H9 (cell line): ENCODE measurements at regions not wholly inside any gene's neighbourhood (a gene's known extent, or its start where the extent isn't known, plus 50 kb on each side); places are given as distances from the start of the nearest gene placed in this dataset.

Source experiments
- DNase-seq: peaks from one replicate; pipeline ENCODE4 v3.0.0-alpha.2; 2017
- H2AFZ ChIP-seq: one replicate; pipeline ENCODE4 v1.6.1; 2013; ENCODE audit warnings: mild to moderate bottlenecking, low read length, control low read depth, moderate library complexity
- H2AK5ac ChIP-seq: 2 replicates; pipeline ENCODE4 v1.6.1; 2013; ENCODE audit warnings: low read length, control low read depth, mixed read lengths; ENCODE audit not compliant: insufficient read length
- H2BK120ac ChIP-seq: one replicate; pipeline ENCODE4 v1.6.1; 2013; ENCODE audit warnings: low read depth, mild to moderate bottlenecking, low read length, control low read depth, inconsistent platforms; ENCODE audit not compliant: poor library complexity, severe bottlenecking
- H2BK12ac ChIP-seq: 2 replicates; pipeline ENCODE4 v1.6.1; 2013; ENCODE audit warnings: low read length, control low read depth, mixed read lengths, low read depth; ENCODE audit not compliant: insufficient read length
- H2BK15ac ChIP-seq: 2 replicates; pipeline ENCODE4 v1.6.1; 2013; ENCODE audit warnings: low read depth, low read length, control low read depth
- H2BK20ac ChIP-seq: one replicate; pipeline ENCODE4 v1.6.1; 2013; ENCODE audit warnings: low read depth, mild to moderate bottlenecking, low read length, control low read depth, inconsistent platforms; ENCODE audit not compliant: poor library complexity, severe bottlenecking
- H2BK5ac ChIP-seq: 2 replicates; pipeline ENCODE4 v1.6.1; 2013; ENCODE audit warnings: low read length, control low read depth, mixed read lengths; ENCODE audit not compliant: insufficient read length
- H3K14ac ChIP-seq: 2 replicates; pipeline ENCODE4 v1.6.1; 2013; ENCODE audit warnings: low read length, control low read depth; ENCODE audit not compliant: insufficient read depth
- H3K18ac ChIP-seq: 2 replicates; pipeline ENCODE4 v1.6.1; 2013; ENCODE audit warnings: low read depth, mild to moderate bottlenecking, mixed read lengths, low read length, control low read depth; ENCODE audit not compliant: insufficient read length
- H3K23ac ChIP-seq: 2 replicates; pipeline ENCODE4 v1.6.1; 2013; ENCODE audit warnings: low read length, control low read depth, mixed read lengths, low read depth; ENCODE audit not compliant: insufficient read length
- H3K23me2 ChIP-seq: 2 replicates; pipeline ENCODE4 v1.6.1; 2013; ENCODE audit warnings: low read depth, mild to moderate bottlenecking, mixed read lengths, low read length, control low read depth; ENCODE audit not compliant: insufficient read length, poor library complexity, severe bottlenecking
- H3K27ac ChIP-seq: 2 replicates; pipeline ENCODE4 v1.5.1; 2013; ENCODE audit warnings: low read length, control low read depth, mixed read lengths, low read depth; ENCODE audit not compliant: insufficient read length
- H3K27me3 ChIP-seq: 2 replicates; pipeline ENCODE4 v1.6.1; 2013; ENCODE audit warnings: low read length, control low read depth, inconsistent platforms; ENCODE audit not compliant: insufficient read depth
- H3K4ac ChIP-seq: 2 replicates; pipeline ENCODE4 v1.6.1; 2013; ENCODE audit warnings: low read depth, mild to moderate bottlenecking, control low read depth, inconsistent platforms, low read length, moderate library complexity
- H3K4me1 ChIP-seq: 2 replicates; pipeline ENCODE4 v1.6.1; 2013; ENCODE audit warnings: low read length, control low read depth, inconsistent platforms; ENCODE audit not compliant: insufficient read depth
- H3K4me2 ChIP-seq: 2 replicates; pipeline ENCODE4 v1.6.1; 2013; ENCODE audit warnings: low read length, control low read depth, mixed read lengths; ENCODE audit not compliant: insufficient read length, insufficient read depth
- H3K56ac ChIP-seq: 2 replicates; pipeline ENCODE4 v1.6.1; 2013; ENCODE audit warnings: low read depth, mild to moderate bottlenecking, mixed read lengths, low read length, control low read depth; ENCODE audit not compliant: insufficient read length
- H3K79me1 ChIP-seq: 2 replicates; pipeline ENCODE4 v1.6.1; 2013; ENCODE audit warnings: low read depth, mild to moderate bottlenecking, moderate library complexity, low read length, control low read depth, inconsistent platforms; ENCODE audit not compliant: insufficient read depth, poor library complexity, severe bottlenecking
- H3K79me2 ChIP-seq: 2 replicates; pipeline ENCODE4 v1.6.1; 2013; ENCODE audit warnings: low read length, control low read depth, inconsistent platforms; ENCODE audit not compliant: insufficient read depth
- H3K9ac ChIP-seq: 2 replicates; pipeline ENCODE4 v1.6.1; 2013; ENCODE audit warnings: low read length, control low read depth, mixed read lengths; ENCODE audit not compliant: insufficient read length; ENCODE audit errors: extremely low read depth
- H3K9me3 ChIP-seq: one replicate; pipeline ENCODE4 v1.6.1; 2013; ENCODE audit warnings: low read depth, low read length, inconsistent platforms; ENCODE audit not compliant: control insufficient read depth
- H3T11ph ChIP-seq: one replicate; pipeline ENCODE4 v1.6.1; 2013; ENCODE audit warnings: mild to moderate bottlenecking, low read length, control low read depth, inconsistent platforms
- H4K20me1 ChIP-seq: one replicate; pipeline ENCODE4 v1.6.1; 2013; ENCODE audit not compliant: control insufficient read depth, insufficient read length, insufficient read depth
- H4K5ac ChIP-seq: 2 replicates; pipeline ENCODE4 v1.6.1; 2013; ENCODE audit warnings: low read depth, mild to moderate bottlenecking, mixed read lengths, low read length, control low read depth; ENCODE audit not compliant: insufficient read length
- H4K8ac ChIP-seq: replicated peaks from 2 replicates; pipeline ENCODE4 v1.6.1; 2013; ENCODE audit warnings: low read length, control low read depth, mixed read lengths, low read depth; ENCODE audit not compliant: insufficient read length
- H4K91ac ChIP-seq: 2 replicates; pipeline ENCODE4 v1.6.1; 2013; ENCODE audit warnings: low read depth, mild to moderate bottlenecking, moderate library complexity, mixed read lengths, low read length, control low read depth; ENCODE audit not compliant: insufficient read length
- H3K27ac Mint-ChIP-seq, 3 experiments: 2 replicates in 2 of 3; 3 replicates in 1 of 3; pipeline ENCODE4 v1.8.0; 2020 to 2021; ENCODE audit warnings: mixed read lengths in 3 of 3, mild to moderate bottlenecking in 1 of 3, moderate library complexity in 1 of 3
- H3K27me3 Mint-ChIP-seq: 2 replicates; pipeline ENCODE4 v1.8.0; 2021; ENCODE audit warnings: low read depth, mild to moderate bottlenecking, moderate library complexity, mixed read lengths
- H3K36me3 Mint-ChIP-seq, 3 experiments: 2 replicates in 2 of 3; 3 replicates in 1 of 3; pipeline ENCODE4 v1.8.0; 2020 to 2021; ENCODE audit warnings: low read depth in 3 of 3, mixed read lengths in 3 of 3; ENCODE audit not compliant: insufficient read depth in 1 of 3
- H3K4me1 Mint-ChIP-seq, 2 experiments: 2 replicates each; pipeline ENCODE4 v1.8.0; 2020; ENCODE audit warnings: mixed read lengths in 2 of 2
- H3K4me3 Mint-ChIP-seq, 2 experiments: 2 replicates in 1 of 2; 3 replicates in 1 of 2; pipeline ENCODE4 v1.8.0; 2020 to 2021; ENCODE audit warnings: mild to moderate bottlenecking in 2 of 2, mixed read lengths in 2 of 2, moderate library complexity in 1 of 2
- H3K9me3 Mint-ChIP-seq, 2 experiments: 2 replicates in 1 of 2; 3 replicates in 1 of 2; pipeline ENCODE4 v1.8.0; 2020; ENCODE audit warnings: mild to moderate bottlenecking in 2 of 2, mixed read lengths in 2 of 2, moderate library complexity in 1 of 2
- WGBS: extraction: QIAGEN DNeasy Blood & Tissue Kit; methylation state at CpG from one replicate; pipeline ENCODE4 v1.1.7; 2013; ENCODE audit warnings: missing lambda C conversion rate, low lambda C conversion rate, mixed read lengths; ENCODE audit not compliant: insufficient read length; ENCODE audit errors: extremely low coverage; 5-methylcytosine and 5-hydroxymethylcytosine counted together
- TF ChIP-seq, protein P1 (sequence below): fragments of 200-600 bp; sonication (generic); conservative IDR thresholded peaks from 3 replicates; pipeline ENCODE4 v1.8.0; 2021; ENCODE audit warnings: antibody characterized with exemption, mild to moderate bottlenecking

DNA sequence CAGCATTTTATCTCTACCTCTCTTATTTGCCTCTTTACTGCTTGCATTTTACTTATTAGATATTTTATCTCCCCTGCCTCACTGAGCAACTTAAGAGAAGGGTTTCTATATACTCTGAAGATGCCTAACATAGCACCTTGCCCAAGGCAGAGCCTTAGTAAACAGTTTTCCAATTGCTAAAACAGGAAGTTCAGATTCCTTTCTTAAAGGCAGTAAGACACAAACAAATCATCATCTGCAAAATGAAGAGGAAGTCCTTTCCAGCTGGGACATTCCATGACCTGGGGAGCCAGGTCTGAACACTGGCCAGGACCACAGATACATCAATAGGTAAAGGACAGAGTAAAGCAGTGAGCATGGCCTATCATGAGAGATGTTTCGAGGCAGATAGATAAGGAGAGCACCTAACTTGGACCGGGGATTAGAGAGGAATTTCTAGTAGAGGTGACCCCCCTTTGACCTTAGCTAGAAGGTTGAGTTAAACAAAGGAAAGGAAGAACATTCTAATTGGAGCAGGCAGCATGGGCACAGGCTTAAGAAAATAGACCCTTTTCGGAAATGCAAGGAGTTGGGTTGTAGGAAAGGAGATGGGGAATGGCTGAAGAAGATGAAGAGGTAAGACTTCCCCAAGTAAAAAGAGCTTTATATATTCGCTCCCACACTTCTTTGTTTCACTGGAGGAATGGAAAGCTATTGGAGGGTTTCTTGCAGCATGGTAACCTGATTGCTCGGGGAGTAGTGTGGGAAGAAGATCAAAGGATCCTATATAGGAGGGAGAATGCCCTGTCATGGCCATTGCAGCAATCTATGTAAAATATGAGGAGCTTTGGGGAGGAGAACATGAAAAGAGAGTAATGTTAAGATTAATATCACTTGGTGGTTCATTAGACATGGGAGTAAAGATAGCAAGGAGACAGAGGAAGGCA lies 94.8 kb downstream of the PHLDA1 start:
- Mint-ChIP-seq H3K4me3 (no peak overlapping the region), H3K4me1 (peaks cover 6 to 8% of the 10 kb centered on the region in 2 experiments; a peak in 3 of 4 replicates), H3K9me3 (peaks cover 10 to 13% of the 10 kb centered on the region in 2 experiments), H3K36me3 (peaks cover 7 to 15% (median 8%) of the 10 kb centered on the region in 3 experiments), H3K27ac (no peak overlapping the region), H3K27me3 (no peaks in the 10 kb centered on the region)
- Histone ChIP-seq H2BK12ac (no peak overlapping the region), H2BK15ac (no peak overlapping the region), H3K14ac (no peak overlapping the region), H3K27me3 (no peaks in the 10 kb centered on the region), H4K8ac (no peak overlapping the region), H3K4ac (no peak overlapping the region), H2BK120ac (no peak overlapping the region), H3K18ac (no peak overlapping the region), H3K4me1 (peaks cover 2% of the 10 kb centered on the region; the same call in 1 of the 2 replicates), H4K91ac (no peak overlapping the region), H3K79me1 (no peaks in the 10 kb centered on the region), H3K4me2 (no peak overlapping the region), H2AFZ (no peak overlapping the region), H3K27ac (no peak overlapping the region), H3T11ph (no peak overlapping the region), H3K56ac (no peak overlapping the region), H3K23ac (no peak overlapping the region), H4K20me1 (no peaks in the 10 kb centered on the region), H3K9ac (no peak overlapping the region), H2BK20ac (no peak overlapping the region), H3K79me2 (no peaks in the 10 kb centered on the region), H2BK5ac (no peak overlapping the region), H3K23me2 (no peaks in the 10 kb centered on the region), H3K9me3 (no peaks in the 10 kb centered on the region), H2AK5ac (no peak overlapping the region), H4K5ac (no peak overlapping the region)
- no peak for DNase-seq
- TF ChIP-seq, protein P1, sequence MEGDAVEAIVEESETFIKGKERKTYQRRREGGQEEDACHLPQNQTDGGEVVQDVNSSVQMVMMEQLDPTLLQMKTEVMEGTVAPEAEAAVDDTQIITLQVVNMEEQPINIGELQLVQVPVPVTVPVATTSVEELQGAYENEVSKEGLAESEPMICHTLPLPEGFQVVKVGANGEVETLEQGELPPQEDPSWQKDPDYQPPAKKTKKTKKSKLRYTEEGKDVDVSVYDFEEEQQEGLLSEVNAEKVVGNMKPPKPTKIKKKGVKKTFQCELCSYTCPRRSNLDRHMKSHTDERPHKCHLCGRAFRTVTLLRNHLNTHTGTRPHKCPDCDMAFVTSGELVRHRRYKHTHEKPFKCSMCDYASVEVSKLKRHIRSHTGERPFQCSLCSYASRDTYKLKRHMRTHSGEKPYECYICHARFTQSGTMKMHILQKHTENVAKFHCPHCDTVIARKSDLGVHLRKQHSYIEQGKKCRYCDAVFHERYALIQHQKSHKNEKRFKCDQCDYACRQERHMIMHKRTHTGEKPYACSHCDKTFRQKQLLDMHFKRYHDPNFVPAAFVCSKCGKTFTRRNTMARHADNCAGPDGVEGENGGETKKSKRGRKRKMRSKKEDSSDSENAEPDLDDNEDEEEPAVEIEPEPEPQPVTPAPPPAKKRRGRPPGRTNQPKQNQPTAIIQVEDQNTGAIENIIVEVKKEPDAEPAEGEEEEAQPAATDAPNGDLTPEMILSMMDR = no peak
- no CpG with 5 or more reads among the region's 5 CpGs for WGBS
